Brain microvascular endothelial cell (primary cell): ENCODE measurements at regions not wholly inside any gene's neighbourhood (a gene's known extent, or its start where the extent isn't known, plus 50 kb on each side); places are given as distances from the start of the nearest gene placed in this dataset.

Source experiments
- DNase-seq: peaks from one replicate; pipeline ENCODE4 v3.0.0-alpha.2; 2020
- H3K27ac ChIP-seq: fragments of 250-450 bp; sonication (Bioruptor Pico); 2 replicates; pipeline ENCODE4 v1.5.1; 2020; ENCODE audit warnings: mild to moderate bottlenecking, moderate library complexity
- H3K27me3 ChIP-seq: fragments of 250-450 bp; sonication (Bioruptor Pico); replicated peaks from 2 replicates; pipeline ENCODE4 v1.5.1; 2020; ENCODE audit warnings: mild to moderate bottlenecking
- H3K36me3 ChIP-seq: fragments of 250-450 bp; sonication (Bioruptor Pico); replicated peaks from 2 replicates; pipeline ENCODE4 v1.5.1; 2020; ENCODE audit warnings: mild to moderate bottlenecking
- H3K4me3 ChIP-seq: 2 replicates; pipeline ENCODE4 v1.5.1; 2011; ENCODE audit warnings: low read depth, mild to moderate bottlenecking, control low read depth, low read length, moderate library complexity
- CTCF ChIP-seq: IDR thresholded peaks from 2 replicates; pipeline ENCODE4 v1.5.1; 2011; ENCODE audit warnings: low read depth, mild to moderate bottlenecking, moderate library complexity, low read length, control low read depth, inconsistent platforms; ENCODE audit errors: missing control alignments
- in situ Hi-C: cut with HindIII; loops from 2 replicates; pipeline ENCODE4 v1.10.0; 2017; ENCODE audit warnings: low sequenced_read_pairs, low pct_ligation_motif_present

GRCh38 chr13:102452836-102453235, 51.0 kb upstream of the FGF14 start:
- H3K36me3 ChIP-seq, result no peaks in the 10 kb centered on the region
- DNase-seq, result no peak
- no peak for TF ChIP-seq CTCF
- no peaks in the 10 kb centered on the region for H3K27me3 ChIP-seq
- H3K4me3 ChIP-seq, result no peak overlapping the region
- no peak overlapping the region for H3K27ac ChIP-seq
- in situ Hi-C loops, result no loop called here
